NCI-H2107 treated with DMSO at 0.1 percent for 48 hours (cell line): ENCODE measurements at regions not wholly inside any gene's neighbourhood (a gene's known extent, or its start where the extent isn't known, plus 50 kb on each side); places are given as distances from the start of the nearest gene placed in this dataset.
"Not testable (repeated sequence)": the region's sequence is repeated elsewhere in the genome, so short reads cannot be mapped to it uniquely, and the experiment has no call there.

Experiments used
- DNase-seq: peaks from one replicate; lab custom pipeline; 2025; ENCODE audit not compliant: unreplicated experiment; lab: John Stamatoyannopoulos, UW

DNA sequence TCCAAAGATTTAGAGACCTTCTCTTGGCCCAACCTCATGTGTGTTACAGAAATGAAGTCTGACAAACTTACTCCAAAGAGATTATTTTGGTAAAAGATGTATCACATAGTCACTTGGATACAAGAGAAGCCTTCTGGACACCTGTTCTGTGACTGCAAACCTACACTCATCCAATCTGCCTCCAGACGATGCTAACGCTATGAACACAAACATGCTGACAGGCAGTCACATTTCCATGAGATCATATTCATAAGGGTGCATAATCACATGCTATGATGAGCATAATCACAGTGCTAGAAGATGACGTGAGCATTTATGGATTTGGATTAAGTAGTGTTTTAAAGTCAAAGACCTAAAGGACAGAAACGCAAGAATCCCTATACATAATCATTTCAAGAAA is 340.2 kb downstream of the HACE1 start:
- no peak for DNase-seq

DNA sequence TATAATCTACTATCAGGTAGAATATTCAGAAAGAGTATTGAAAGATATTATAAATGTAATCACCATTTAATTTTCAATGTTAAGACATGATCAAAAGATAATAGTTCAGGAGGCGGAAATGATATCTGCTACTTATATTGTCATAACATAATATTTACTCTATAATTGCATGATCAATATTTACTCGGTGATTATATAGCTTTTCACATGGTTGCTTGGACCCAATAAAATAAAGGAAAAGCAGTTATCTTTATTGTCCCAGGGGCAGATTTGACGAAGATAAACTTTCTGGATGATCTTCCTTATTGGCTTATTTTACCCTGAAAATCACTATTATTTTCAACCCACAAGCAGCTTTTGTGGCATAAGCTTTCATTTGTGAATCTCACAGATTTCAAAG is 350.4 kb downstream of the HACE1 start:
- no peak for DNase-seq

DNA sequence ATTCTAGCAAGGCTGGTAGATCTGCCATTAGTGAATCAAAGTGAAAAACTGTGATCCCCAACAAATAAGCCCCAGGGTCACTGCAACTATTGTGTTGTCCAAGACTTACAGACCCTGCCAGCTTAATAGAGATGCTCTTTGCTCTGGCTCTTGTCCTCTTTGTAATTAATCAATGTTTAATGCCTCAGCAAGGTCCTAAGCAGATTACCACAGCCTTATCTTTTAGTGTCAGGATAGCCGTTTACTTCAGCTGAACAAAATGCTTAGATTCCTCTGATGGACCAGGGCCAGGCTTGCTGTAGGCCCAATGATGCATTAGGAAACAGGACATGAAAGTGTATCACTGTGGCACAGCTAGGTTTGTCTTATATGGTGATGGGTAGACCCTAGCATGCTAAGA is 353.3 kb downstream of the HACE1 start:
- DNase-seq, result no peak

DNA sequence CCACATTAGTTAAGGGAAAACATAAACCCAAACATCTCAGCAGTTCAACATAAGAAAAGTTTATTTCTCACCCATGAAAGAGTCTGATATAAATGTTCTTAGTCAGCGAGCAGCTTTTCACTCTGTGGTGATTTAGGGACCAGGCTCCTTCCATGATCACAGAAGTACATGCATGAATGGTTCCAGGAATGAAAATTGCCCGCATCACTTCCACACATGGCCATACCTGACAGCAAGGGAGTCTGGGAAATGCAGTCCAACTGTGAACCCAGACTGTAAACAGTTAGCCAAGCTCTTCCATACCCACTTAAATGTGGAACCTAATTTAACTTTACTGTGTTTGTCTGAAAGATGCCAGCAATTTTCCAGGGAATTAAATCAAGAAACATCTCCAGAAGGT is 353.9 kb downstream of the HACE1 start:
- DNase-seq, result no peak

DNA sequence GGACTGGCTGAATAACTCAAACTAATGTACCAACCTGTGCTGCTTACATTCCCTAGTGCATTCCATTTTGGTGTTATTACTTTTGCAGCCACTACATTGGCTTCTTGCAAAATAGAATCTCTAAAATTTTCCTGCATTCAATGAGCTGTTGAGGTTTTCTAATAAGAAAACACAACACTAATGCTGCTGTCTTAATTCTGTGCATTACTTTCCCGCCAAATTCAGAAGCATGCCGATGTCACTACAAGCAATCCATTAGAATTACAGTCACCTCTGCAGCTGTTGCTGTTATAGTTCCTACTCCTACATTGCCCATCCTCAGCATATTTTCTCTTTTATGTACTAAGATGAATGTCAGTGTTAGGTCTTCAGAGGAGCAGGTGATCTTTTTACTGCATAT is 359.5 kb downstream of the HACE1 start:
- DNase-seq, result no peak

DNA sequence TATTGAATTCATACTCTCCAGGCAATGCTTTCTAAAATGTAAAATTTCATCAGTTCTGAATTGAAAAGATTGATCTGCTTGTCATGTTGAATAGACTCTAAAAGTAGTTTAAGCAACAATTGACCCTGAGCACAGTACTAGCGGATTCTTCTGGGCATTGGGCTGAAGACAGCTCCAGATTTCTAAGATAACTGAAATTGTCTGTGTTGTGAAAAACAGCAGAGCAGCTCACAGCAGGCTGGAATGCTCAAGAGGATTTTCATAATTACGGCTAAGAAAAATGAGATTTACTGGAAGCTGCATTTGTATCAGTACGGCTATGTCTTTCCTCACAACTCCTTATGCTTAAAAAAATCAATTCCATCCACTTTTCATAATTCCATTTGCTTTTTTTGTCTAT is 373.7 kb downstream of the HACE1 start:
- no peak for DNase-seq

DNA sequence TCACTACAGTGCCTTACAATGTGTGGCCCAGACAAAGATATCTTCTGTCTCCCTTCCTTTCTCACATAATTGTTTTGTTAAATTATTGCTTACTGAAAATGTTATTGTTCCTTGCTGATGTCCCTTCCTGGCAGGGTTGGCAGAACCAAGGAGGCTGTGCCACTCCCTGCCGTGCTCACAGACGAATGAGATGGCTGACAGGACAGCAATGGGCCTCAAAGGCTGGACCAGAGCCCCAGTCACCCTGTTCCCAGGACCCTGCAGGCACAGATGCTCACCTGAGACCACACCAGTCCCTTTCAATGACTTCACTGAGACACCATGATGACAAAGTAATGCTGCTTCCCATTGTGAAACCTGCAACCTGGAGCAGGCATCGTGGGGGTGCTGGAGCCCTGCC is 375.1 kb downstream of the HACE1 start:
- no peak for DNase-seq

DNA sequence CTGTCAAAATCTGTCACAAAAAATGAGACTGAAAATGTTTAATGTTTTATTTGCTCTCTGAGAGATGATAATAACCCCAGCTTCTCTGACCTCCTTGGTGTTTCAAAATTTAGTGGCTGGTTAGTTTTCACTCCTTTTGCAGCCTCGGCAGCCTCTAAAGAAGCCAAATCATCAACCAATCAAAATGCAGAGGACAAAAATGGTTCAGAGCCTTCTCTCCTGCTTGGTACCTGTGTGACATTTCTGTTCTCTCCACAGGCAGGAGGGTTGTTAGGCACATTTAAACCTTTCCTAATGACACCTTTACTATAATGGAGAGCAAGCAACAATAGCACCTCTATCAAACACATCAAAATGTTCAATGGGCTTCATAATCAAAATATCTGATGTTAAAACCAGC is 375.5 kb downstream of the HACE1 start:
- no peak for DNase-seq

DNA sequence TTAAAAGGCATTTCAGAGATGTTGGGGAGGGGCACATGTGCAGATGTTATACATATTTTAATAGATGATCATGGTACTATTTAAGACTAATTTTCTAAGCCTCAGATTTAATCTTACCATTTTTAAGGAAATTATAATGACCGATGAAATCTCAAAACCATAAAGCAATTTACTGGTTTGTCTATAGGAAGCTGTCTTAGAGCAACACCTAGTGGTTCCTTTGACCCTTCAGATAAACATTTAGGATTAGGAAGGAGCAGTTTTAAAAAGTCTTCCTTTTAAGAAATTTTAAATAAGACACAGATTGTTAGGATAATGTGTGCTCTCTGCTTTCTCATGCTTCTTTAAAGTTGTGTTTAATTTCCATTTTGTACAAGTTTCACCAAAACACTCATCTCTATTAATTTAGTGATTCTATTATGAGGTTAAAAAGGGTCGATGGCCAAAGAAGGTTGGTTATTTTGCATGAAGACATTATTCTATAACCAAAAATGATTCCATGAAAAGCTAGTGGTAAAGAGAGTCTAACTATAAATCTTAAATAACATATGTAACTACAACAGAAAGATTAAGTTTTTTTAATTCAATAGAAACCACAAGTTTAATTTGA is 376.4 kb downstream of the HACE1 start:
- DNase-seq, result peak; percentile 20

DNA sequence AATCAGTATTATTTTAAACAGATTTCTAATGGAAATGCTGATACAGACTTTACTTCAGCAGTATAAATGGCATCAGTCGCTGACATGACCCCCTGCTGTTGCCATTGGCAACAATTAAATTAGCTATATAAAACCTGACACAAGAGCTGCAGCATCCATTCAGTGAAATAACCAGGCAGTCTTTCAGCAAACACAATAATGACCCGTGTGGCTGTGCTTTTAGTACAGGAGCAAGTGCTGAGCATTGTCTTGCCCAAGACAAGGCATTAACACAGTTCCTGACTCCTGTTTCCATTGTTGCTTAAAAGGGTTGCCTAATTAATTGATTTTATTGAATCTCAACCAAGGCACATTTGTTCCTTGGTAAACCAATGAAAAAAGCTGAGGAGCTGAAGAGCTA is 382.1 kb downstream of the HACE1 start:
- DNase-seq, result no peak

DNA sequence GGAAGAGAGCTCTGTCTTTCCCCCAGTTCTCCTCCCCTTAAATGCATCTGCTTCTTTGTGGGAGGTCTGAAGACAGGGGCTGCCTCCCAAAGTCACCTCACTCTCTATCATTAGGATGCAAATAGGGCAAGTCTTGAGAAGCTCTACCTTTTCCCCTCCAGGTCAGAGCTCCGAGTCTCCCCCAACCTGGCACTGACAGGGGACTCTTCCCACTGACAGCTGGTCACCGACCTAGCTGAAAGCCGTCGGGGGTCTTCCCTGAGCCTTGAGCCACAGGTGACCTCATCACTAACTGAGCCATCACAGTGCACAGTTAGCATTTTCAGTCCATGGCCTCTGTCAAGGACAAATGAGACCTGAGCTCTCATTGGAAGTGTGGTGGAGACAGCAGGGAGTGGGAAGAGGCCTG is 386.7 kb downstream of the HACE1 start:
- DNase-seq, result no peak

DNA sequence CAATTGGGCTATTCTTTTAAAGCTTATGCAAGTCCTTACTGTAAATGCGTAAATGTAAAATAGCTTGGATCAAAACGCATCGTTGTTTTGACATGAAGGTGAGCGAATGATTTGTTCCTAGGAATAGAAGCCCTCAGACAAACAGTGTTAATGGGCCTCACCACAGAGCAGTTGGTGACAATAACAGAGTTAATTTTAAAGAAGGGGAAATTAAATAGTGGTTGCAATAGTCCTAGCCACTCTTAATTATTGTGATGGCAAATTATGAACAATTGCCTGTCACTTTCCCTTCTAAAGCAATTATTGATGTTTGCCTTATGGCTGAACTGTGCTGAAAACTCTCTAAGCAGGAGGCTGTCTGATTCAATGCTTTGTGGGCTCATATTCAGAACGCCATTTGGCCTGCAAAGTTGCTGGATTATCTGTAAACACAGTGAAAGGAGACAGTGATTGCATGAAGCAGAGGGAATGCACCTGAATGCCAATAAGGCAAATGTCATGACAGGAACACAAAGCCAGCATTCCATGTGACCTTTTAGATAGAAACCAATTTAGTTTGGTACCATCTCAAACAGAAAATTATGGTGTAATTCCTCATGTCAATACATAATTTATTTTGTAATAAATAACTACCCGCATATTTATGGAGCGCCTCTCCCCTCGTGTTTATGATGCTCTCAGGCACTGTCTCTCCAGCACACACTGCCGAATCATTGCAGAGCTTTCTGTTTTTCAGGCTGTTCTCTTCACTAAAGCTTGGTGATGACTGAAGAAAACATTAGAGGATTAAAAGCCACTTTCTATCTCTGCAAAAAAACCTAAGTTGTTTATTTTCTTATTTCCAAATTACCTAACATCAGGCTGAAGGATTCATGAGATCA is 387.5 kb downstream of the HACE1 start:
- DNase-seq, result peak; percentile 68

DNA sequence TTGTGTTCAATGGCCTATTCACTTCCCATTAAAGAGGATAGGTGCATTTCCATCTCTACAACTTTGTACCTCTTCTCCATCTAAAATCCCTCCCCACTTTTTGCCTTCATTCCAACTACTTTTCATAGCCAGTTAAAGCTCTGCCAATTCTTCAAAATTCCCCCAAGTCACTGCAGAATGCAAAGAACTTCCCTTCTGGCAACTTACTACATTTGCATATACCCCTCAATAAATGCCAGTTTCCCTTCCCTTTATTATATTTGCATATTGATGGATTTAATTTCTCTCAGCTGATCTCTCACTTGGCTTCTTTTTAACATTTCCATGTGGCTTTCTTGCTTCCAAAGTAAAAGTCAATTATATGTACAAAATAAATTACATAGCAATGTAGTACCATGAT is 393.4 kb downstream of the HACE1 start:
- DNase-seq, result no peak

DNA sequence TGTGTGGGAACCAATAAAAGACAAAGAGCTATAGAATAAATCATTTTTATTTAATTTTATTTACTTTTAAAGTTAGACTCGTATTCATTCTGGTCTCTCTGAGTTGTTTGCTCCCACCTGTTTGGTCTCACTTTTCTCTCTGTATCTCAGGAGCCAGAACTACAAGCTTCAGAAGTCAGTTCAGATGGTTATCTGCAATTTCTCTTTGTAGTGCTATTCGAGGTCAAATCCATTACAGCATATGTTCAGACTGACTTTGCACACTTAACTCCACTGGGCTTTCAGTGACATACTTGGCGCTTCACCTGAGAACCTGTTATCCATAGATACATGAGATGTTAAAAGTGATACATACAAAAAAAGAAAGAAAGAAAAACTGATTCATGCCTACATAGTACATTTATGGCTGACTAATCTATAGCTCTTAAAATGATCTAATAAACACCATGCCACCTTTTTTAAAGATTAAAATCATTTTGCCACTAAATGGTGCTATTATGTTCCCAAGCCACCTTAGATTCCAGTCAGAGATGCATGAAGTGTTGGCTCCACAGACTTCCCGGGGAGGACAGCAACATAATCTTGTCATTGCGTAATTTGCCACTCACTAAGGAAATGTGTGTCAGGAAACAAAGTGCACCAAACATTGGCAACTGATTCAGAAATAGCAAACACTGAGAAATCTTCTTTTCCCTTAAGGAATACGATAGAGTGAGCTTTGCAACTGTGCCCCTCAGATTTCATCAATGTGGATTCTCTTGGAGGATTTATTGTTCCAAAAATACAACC is 396.7 kb downstream of the HACE1 start:
- no peak for DNase-seq

DNA sequence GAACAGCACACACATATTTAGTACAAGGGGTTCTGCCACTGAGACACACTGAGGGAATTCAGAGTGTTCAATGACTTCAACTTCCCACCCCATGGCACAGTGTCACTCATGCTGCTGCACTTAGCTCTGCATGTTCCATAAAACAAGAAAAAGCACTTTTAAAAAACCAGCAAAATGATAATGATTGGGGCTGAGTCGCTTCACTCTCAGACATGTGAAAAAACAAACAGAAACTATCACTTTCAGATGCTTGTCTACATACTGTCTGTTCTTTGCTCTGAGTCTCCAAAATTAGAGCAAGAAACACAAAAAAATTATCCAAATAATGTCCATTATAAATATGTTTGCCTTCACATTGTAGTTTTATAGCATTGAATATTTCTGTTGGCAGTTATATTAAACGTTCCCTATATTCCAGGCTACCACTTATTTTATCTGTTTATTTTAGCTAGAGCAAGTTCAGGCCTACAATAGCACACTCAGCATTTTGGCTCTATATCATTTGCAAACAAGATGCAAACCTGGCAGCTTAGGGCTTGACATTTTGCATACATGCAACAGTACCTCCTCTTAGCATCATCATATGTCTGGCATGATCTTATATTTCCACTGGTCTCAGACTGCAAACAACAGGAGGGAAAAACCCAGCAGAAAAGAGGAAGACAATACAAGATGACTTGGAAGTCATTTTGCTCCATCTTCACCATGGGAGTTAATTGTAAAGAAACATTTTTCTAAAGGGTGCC is 398.8 kb downstream of the HACE1 start:
- DNase-seq, result no peak

DNA sequence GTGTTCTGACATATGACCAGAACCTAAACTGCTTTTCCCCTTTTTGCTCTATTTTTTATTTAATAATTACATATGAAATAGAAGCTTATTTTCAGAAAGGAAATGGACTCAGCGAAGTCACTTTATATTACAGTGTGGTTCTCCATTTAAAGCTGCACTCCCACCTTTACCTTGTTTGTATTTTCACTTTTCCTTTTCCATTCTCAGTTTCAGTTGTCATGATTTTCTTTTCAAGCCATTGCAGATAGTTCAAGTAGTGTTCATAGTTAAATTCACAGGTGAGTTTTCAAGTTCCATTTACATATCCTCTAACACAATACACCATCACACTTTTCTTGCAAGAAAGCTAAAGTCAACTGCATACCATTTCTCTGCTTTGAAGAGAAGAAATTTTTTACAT is 400.2 kb downstream of the HACE1 start:
- DNase-seq, result no peak

DNA sequence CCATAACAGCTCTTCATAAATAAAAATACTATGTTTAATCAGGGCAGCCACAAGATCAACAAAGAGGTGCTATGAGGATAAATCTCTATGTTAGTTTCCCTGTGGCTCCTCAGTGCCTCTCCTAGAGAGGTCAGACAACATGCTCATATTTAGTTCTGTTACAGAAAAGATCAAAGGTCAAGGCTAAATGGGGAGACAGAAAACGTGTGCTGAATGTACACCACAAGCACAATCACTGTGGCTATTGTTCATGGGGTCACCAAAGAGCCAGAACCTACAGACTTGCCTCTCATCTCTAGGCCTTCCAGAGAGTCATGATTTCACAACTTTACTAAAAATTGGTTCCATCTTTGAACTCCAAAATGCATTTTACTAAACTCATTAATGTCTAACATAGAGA is 409.8 kb downstream of the HACE1 start:
- no peak for DNase-seq

DNA sequence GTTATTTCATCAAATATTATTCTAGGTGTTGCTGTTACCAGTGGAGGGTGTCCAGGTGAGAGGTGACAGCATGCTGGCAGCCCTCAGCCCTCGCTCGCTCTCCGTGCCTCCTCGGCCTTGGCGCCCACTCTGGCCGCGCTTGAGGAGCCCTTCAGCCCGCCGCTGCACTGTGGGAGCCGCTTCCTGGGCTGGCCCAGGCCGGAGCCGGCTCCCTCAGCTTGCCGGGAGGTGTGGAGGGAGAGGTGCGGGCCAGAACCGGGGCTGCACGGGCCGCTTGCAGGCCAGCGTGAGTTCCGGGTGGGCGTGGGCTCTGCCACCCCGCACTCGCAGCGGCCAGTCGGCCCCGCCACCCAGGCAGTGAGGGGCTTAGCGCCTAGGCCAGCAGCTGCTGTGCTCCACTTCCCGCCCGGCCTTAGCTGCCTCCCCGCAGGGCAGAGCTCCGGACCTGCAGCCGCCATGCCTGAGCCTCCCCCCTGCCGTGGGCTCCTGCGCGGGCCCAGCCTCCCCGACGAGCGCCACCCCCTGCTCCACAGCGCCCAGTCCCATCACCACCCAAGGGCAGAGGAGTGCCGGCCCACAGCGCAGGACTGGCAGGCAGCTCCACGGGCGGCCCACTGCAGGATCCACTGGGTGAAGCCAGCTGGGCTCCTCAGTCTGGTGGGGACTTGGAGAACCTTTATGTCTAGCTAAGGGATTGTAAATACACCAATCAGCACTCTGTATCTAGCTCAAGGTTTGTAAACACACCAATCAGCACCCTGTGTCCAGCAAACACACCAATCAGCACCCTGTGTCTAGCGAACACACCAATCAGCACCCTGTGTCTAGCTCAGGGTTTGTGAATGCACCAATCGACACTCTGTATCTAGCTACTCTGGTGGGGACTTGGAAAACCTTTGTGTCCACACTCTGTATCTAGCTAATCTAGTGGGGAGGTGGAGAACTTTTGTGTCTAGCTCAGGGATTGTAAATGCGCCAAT is 413.3 kb downstream of the HACE1 start:
- DNase-seq, result not testable (repeated sequence)

DNA sequence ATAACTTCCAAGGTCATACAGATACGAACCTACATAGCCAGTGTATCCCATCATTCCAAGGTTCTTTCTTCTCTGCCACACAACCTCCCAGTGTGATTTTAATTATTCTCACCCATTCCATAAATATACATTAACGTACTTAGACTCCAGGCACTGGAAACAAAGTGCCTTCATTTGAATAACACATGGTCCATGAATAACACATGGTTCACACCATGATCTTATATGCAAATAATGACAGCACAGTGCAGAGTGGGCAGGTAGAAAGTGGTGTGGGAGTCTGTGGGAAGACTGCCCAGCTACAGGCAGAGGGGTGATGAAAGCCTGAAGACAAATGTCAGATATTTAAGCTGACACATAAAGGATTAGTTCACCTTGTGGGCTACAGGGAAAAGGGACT is 425.2 kb downstream of the HACE1 start:
- DNase-seq, result no peak

DNA sequence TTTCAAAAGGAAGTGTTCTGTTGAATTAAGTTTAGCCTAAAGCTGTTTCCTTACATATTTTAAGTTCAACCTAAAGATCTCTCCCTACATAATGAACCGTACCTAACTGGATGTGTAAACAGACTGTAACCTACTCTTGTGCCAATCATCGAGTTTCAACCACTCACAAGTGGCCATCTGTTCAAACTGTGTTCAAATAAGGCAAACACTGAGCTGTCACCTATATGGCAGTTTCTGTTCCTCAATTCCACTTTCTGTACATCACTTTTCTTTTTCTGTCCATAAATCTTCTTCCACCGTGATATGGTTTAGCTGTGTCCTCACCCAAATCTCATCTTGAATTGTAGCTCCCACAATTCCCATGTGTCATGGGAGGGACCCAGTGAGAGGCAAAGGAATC is 428.6 kb downstream of the HACE1 start:
- no peak for DNase-seq
